HG03565 (cell line): ENCODE measurements at regions not wholly inside any gene's neighbourhood (a gene's known extent, or its start where the extent isn't known, plus 50 kb on each side); places are given as distances from the start of the nearest gene placed in this dataset.
A peak's percentile ranks its signal among the peaks of the same experiment; 100 is the strongest.
"Not testable (repeated sequence)": the region's sequence is repeated elsewhere in the genome, so short reads cannot be mapped to it uniquely, and the experiment has no call there.

Source experiments
- ATAC-seq: cut with Tn5 transposase; IDR thresholded peaks from one replicate; pipeline ENCODE4 v1.9.1; 2021; ENCODE audit warnings: mild to moderate bottlenecking, moderate library complexity; ENCODE audit not compliant: unreplicated experiment

- ATAC-seq: no peak
Measured at GRCh38 chr4:162767083-162767482, 399.6 kb downstream of the NAF1 start.

- ATAC-seq: no peak
Measured at GRCh38 chr4:162761965-162762364, 404.7 kb downstream of the NAF1 start.

- not testable (repeated sequence) for ATAC-seq
Measured at GRCh38 chr4:162740228-162740627, 426.5 kb downstream of the NAF1 start.

DNA sequence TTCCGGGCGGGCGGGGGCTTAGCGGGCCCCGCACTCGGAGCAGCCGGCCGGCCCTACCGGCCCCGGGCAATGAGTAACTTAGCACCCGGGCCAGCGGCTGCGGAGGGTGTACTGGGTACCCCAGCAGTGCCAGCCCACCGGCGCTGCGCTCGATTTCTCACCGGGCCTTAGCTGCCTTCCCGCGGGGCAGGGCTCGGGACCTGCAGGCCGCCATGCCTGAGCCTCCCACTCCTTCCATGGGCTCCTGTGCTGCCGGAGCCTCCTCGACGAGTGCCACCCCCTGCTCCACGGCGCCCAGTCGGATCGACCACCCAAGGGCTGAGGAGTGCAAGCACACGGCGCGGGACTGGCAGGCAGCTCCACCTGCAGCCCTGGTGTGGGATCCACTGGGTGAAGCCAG is 427.1 kb downstream of the NAF1 start:
- not testable (repeated sequence) for ATAC-seq

DNA sequence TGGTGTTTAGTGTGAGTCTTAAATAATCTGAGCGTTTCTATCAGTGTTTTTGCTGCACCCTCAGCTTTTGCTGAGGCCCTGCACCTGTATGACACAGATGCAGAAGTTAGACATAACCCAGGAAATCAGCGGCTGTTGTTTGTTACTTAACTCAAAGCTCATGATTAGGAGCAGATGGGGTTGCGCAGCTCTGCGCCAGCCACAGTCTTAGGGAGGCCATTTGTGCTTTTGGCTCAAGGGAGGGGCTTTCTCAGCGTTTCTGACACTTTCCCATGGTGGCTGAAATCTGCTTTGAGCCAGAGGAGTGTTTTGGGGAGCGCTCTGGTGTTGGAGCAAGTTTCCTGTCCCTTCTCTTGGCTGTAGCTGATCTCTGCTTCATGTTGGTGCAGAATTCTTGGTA is 433.8 kb downstream of the NAF1 start:
- ATAC-seq: no peak

DNA sequence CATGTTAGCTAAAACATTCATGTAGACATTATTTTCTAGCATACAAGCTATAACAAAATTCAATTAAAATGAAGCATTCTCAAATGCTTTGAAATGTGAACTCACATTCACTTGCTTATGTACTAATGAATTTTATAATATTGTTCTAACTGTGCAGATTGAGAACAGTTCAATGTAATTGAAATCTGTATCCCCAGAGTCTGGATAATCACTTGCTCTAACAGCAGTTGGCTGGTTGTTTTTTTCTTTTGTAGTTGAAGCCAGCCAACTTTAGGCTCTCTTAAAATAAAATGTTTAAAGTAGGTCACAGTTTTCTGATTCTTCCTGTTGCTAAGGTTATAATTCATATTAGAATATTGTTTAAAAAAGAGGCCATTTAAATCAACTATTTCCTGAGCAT is 438.9 kb downstream of the NAF1 start:
- ATAC-seq: no peak

GRCh38 chr4:162727232-162727631 is 439.5 kb downstream of the NAF1 start:
- ATAC-seq: no peak

DNA sequence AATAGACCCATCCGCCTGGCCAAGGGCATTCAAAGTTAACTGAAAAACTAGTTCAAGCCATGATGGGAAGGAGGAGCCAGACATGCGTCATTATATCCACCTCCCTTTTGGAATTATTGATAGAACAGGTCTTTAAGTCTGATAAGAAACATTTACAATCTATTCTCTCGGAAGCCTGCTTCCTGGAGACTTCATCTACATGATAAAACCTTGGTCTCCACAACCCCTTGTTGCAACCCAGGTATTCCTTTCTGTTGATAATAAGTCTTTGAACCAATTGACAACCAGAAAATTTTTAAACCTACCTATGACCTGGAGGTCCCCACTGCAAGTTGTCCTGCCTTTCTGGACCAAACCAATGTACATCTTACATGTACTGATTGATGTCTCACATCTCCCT is 451.3 kb downstream of the NAF1 start:
- ATAC-seq: no peak

GRCh38 chr4:162707962-162708361 is 458.7 kb downstream of the NAF1 start:
- no peak for ATAC-seq

- no peak for ATAC-seq
Measured at GRCh38 chr4:162706632-162707031, 460.1 kb downstream of the NAF1 start.

GRCh38 chr4:162706051-162706450 is 460.6 kb downstream of the NAF1 start:
- no peak for ATAC-seq

DNA sequence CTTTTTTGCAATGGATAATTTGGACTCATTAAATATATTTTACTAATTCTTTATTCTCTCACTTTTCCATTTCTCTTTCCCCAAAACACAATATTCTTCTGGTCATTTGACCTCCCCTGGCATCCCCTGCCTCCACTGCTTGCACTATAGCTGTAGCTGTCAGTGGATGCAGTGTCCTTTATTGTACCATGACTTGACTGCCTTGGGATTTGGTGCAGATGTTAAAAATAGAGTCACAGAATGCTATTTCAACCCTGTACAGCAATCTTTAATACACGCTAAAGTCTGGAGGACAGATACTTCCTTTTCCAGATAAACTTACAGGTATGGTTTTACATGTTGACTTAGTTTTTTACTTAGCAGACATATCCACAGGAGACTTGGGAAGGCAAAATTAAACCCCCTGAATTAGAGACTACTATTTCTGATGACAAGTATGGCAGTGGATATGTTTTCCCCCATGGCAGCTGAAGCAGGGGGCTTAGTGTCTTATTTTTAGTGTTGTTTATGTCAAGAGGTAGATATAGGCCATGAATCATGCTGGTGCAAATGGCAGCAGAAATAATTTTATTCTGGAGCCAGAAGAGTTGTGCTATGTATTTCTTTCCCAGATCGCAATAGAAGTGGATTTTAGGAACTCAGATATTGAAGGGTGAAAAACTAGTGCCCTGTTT is 461.4 kb downstream of the NAF1 start:
- ATAC-seq: no peak

GRCh38 chr4:162700815-162701361 is 465.8 kb downstream of the NAF1 start:
- ATAC-seq: peak; percentile 50

DNA sequence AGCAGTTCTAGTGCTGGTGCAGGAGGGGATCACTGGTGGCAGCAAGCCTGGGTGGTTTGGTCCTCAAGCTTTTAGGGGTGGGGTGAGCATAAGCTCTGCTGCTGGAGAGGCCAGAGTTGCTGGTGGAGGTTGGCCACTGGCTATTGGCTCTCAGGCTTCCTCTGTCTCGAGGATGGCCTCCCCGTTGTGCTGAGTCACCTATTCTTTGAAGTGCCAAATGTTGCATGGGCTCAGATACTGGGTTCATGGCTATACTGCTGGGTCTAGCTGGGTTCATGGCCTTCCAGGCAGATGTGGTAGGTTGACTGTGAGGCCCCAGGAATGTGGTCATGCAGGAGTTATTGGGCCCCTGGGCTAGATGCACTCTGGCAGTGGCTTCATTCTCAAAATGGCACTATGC is 466.3 kb downstream of the NAF1 start:
- ATAC-seq: no peak

- no peak for ATAC-seq
Measured at GRCh38 chr4:162699629-162700028, 467.1 kb downstream of the NAF1 start.

DNA sequence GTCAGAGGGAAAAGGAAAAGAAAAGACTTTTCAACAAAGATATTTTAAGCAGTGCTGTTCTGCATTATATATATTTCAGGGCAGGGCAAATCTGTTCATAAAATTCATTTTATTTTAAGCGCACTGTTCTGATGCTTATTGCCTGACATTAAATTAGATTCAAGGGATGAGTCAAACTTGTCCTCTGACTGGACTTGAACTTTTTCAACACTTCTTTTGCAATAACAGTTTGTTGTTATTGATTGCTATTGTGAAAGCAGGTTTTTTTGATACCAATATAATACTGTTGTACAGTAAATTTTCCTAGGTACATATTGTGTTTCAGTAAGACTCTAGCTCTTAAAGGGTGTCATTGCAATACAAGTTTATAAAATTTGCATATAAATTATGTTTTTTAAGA is 481.3 kb downstream of the NAF1 start:
- ATAC-seq: no peak

DNA sequence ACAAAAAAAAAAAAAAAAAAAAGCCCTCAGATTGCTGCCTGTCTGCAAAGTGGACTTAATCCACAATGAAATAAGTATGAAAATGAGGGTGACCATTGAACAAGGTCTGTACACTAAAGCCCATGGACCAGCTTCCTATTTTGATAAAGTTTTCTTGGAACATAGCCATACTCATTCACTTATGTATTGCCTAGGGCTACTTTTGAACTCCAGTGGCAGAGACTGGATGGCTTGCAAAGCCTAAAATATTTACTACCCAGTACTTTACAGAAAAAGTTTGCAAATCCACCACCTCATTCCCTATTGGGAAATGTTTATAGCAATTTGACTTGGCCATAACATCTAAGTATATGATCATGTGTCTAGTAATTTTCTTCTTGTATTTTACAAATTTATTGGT is 481.7 kb downstream of the NAF1 start:
- no peak for ATAC-seq

DNA sequence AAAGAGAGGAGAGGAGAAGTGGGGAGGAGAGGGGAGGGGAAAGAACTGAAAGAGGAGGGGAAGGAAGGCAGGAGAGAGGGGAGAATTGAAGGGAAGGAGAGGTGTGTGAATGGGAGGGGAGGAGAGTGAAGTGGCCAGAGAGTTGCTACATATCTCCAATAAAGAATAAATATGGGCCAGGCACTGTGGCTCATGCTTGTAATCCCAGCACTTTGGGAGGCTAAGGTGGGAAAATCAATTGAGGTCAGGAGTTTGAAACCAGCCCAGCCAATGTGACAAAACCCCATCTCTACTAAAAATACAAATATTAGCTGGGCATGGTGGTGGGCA is 482.4 kb downstream of the NAF1 start:
- ATAC-seq: no peak

DNA sequence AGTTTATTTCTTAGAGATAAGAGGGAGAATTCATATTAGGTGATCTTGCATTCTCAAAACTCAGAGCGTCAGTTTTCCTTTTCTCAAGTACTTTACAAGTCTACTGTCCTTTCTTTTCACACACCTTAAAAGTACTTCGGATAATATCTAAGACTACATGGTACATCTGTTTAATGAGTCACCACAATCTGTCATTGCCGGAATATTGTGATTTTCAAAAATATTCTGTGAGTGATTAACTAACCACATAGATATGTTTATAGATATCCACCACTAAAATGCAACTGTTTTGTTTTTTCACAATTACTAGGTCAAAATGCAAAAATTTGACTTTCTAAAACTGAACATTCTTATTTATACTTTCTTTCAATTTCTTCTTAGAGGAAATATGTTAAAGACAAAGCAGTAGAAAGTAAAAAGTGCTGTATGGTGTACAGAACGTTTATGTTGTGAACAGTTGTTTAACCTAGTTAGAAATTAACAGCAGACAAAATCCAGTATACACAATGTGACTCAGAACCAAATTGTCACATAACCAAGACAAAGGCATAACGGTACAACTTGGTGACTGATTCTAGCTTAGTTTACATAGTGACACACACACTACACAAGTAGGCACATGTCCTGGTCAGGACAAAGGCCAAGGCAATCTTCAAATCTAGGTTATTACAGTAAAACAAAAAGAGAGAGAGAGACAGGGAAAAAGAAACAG is 482.9 kb downstream of the NAF1 start:
- peak; percentile 73 for ATAC-seq

DNA sequence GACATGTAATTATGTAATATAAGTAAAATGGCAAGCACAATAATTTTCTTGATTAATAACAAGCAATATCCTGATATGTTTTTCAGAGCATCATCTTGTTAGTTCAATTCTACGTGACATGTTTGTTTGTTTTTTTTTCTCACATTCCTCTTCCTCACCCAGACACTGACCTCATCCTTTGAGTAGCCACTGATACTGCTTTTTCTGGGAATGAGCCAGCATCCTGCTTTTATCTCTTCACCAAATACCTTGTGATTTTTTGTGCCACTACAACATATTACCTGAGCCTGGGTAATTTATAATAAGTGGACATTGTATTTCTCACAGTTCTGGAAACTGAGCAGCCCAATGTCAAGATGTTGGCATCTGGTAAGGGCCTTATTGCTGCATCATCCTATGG is 484.0 kb downstream of the NAF1 start:
- no peak for ATAC-seq

GRCh38 chr4:162681212-162681611 is 485.5 kb downstream of the NAF1 start:
- ATAC-seq: no peak

GRCh38 chr4:162675661-162676060 is 491.0 kb downstream of the NAF1 start:
- ATAC-seq: no peak

DNA sequence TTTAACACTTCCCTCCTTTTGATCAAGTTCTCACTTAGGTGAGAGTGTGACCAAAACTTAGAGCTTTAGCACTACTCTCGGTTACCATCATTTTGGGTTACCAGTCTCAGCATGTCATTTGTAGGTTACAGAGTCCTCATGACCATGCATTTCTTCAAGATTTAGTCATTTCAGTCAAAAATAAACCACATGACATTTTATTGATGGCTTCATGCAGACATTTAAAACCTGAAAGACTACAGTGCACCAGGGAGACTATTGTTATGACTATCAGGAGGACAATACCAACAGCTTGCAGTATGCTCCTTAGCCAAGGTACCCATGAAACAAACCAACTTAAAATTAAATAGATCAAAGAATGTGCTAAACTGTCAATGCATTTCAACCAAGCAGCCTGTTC is 498.1 kb upstream of the FSTL5 start:
- ATAC-seq: no peak
